ENCODE measurements at regions not wholly inside any gene's neighbourhood (a gene's known extent, or its start where the extent isn't known, plus 50 kb on each side); places are given as distances from the start of the nearest gene placed in this dataset.

- H3K36me3 Mint-ChIP-seq, result no peaks in the 10 kb centered on the region
- no peaks in the 10 kb centered on the region for H3K4me1 Mint-ChIP-seq
- DNase-seq (no peak), ATAC-seq (ENCODE audit: low read depth in 2 of 2) (no peak)
- H3K27me3 Mint-ChIP-seq, result no peaks in the 10 kb centered on the region
- H3K4me3 Mint-ChIP-seq, result no peak overlapping the region
- no peak overlapping the region for H3K27ac Mint-ChIP-seq
- peaks cover 0 to 3% (median 0%) of the 10 kb centered on the region in 7 donors for H3K9me3 Mint-ChIP-seq
Measured at GRCh38 chr2:155663265-155663664, 669.3 kb downstream of the NR4A2 start.

- Mint-ChIP-seq H3K9me3 (peaks cover 0 to 3% (median 0%) of the 10 kb centered on the region in 7 donors), H3K27ac (no peak overlapping the region), H3K4me1 (no peaks in the 10 kb centered on the region), H3K27me3 (no peaks in the 10 kb centered on the region), H3K36me3 (no peaks in the 10 kb centered on the region), H3K4me3 (no peak overlapping the region)
- ATAC-seq (ENCODE audit: low read depth in 2 of 2), result no peak
- no peak for DNase-seq
Measured at GRCh38 chr2:155662224-155662623, 670.3 kb downstream of the NR4A2 start.

- ATAC-seq (ENCODE audit: low read depth in 2 of 2), result no peak
- no peaks in the 10 kb centered on the region for H3K4me1 Mint-ChIP-seq
- H3K9me3 Mint-ChIP-seq, result peaks cover 0 to 1% (median 0%) of the 10 kb centered on the region in 7 donors
- H3K36me3 Mint-ChIP-seq, result no peaks in the 10 kb centered on the region
- H3K27me3 Mint-ChIP-seq, result no peaks in the 10 kb centered on the region
- DNase-seq, result no peak
- H3K27ac Mint-ChIP-seq, result no peak overlapping the region
- no peak overlapping the region for H3K4me3 Mint-ChIP-seq
Measured at GRCh38 chr2:155653176-155653575, 679.3 kb downstream of the NR4A2 start.

GRCh38 chr2:155651851-155652250, 680.7 kb downstream of the NR4A2 start:
- ATAC-seq (ENCODE audit: low read depth in 2 of 2) (no peak), DNase-seq (no peak)
- Mint-ChIP-seq H3K4me1 (no peaks in the 10 kb centered on the region), H3K27me3 (no peaks in the 10 kb centered on the region), H3K9me3 (peaks cover 0 to 3% (median 0%) of the 10 kb centered on the region in 7 donors), H3K27ac (no peak overlapping the region), H3K4me3 (no peak overlapping the region), H3K36me3 (no peaks in the 10 kb centered on the region)

GRCh38 chr2:155645791-155646190, 686.7 kb downstream of the NR4A2 start:
- Mint-ChIP-seq H3K4me3 (no peak overlapping the region), H3K36me3 (no peaks in the 10 kb centered on the region), H3K4me1 (no peaks in the 10 kb centered on the region), H3K9me3 (peaks cover 0 to 5% (median 0%) of the 10 kb centered on the region in 7 donors), H3K27ac (no peak overlapping the region), H3K27me3 (no peaks in the 10 kb centered on the region)
- ATAC-seq (ENCODE audit: low read depth in 2 of 2), result no peak
- no peak for DNase-seq

GRCh38 chr2:155643056-155643775, 689.3 kb downstream of the NR4A2 start:
- Mint-ChIP-seq H3K4me1 (no peaks in the 10 kb centered on the region), H3K27ac (no peak overlapping the region), H3K36me3 (no peaks in the 10 kb centered on the region), H3K4me3 (no peak overlapping the region), H3K27me3 (no peaks in the 10 kb centered on the region), H3K9me3 (peaks cover 0 to 5% (median 0%) of the 10 kb centered on the region in 7 donors)
- ATAC-seq (ENCODE audit: low read depth in 2 of 2) (no peak), DNase-seq (no peak)

GRCh38 chr2:155633887-155634570, 698.5 kb downstream of the NR4A2 start:
- no peak overlapping the region for H3K4me3 Mint-ChIP-seq
- no peaks in the 10 kb centered on the region for H3K27me3 Mint-ChIP-seq
- H3K4me1 Mint-ChIP-seq, result no peaks in the 10 kb centered on the region
- peaks cover 0 to 1% (median 0%) of the 10 kb centered on the region in 7 donors for H3K9me3 Mint-ChIP-seq
- DNase-seq, result no peak
- no peak for ATAC-seq (ENCODE audit: low read depth in 2 of 2)
- no peak overlapping the region for H3K27ac Mint-ChIP-seq
- H3K36me3 Mint-ChIP-seq, result no peaks in the 10 kb centered on the region

- Mint-ChIP-seq H3K27ac (no peak overlapping the region), H3K4me1 (no peaks in the 10 kb centered on the region)
Measured at GRCh38 chr2:155633060-155633839, 699.3 kb downstream of the NR4A2 start.

GRCh38 chr2:155630760-155631159, 701.8 kb downstream of the NR4A2 start:
- no peaks in the 10 kb centered on the region for H3K4me1 Mint-ChIP-seq
- peaks cover 0 to 6% (median 0%) of the 10 kb centered on the region in 7 donors for H3K9me3 Mint-ChIP-seq
- H3K36me3 Mint-ChIP-seq, result no peaks in the 10 kb centered on the region
- no peak for DNase-seq
- no peak for ATAC-seq (ENCODE audit: low read depth in 2 of 2)
- no peak overlapping the region for H3K4me3 Mint-ChIP-seq
- H3K27ac Mint-ChIP-seq, result no peak overlapping the region
- H3K27me3 Mint-ChIP-seq, result no peaks in the 10 kb centered on the region

More at GRCh38 chr2:155633060-155633839, 699.3 kb downstream of the NR4A2 start:
- H3K27me3 Mint-ChIP-seq, result no peaks in the 10 kb centered on the region
- DNase-seq (no peak), ATAC-seq (ENCODE audit: low read depth in 2 of 2) (no peak)
- H3K36me3 Mint-ChIP-seq, result no peaks in the 10 kb centered on the region
- H3K4me3 Mint-ChIP-seq, result no peak overlapping the region
- H3K9me3 Mint-ChIP-seq, result peaks cover 0 to 3% (median 0%) of the 10 kb centered on the region in 7 donors

GRCh38 chr2:155622443-155622842, 710.1 kb downstream of the NR4A2 start:
- peaks cover 0 to 2% (median 0%) of the 10 kb centered on the region in 7 donors for H3K9me3 Mint-ChIP-seq
- no peaks in the 10 kb centered on the region for H3K36me3 Mint-ChIP-seq
- no peak overlapping the region for H3K4me3 Mint-ChIP-seq
- ATAC-seq (ENCODE audit: low read depth in 2 of 2), result no peak
- H3K27ac Mint-ChIP-seq, result no peak overlapping the region
- H3K4me1 Mint-ChIP-seq, result no peaks in the 10 kb centered on the region
- DNase-seq, result no peak
- no peaks in the 10 kb centered on the region for H3K27me3 Mint-ChIP-seq

- ATAC-seq (ENCODE audit: low read depth in 2 of 2), result no peak
- no peaks in the 10 kb centered on the region for H3K36me3 Mint-ChIP-seq
- no peak overlapping the region for H3K27ac Mint-ChIP-seq
- no peak overlapping the region for H3K4me3 Mint-ChIP-seq
- H3K27me3 Mint-ChIP-seq, result no peaks in the 10 kb centered on the region
- H3K4me1 Mint-ChIP-seq, result no peaks in the 10 kb centered on the region
- peaks cover 0 to 13% (median 4%) of the 10 kb centered on the region in 7 donors for H3K9me3 Mint-ChIP-seq
- DNase-seq, result no peak
Measured at GRCh38 chr2:155600914-155601760, 731.4 kb downstream of the NR4A2 start.

- DNase-seq (no peak), ATAC-seq (ENCODE audit: low read depth in 2 of 2) (no peak)
- H3K36me3 Mint-ChIP-seq, result no peaks in the 10 kb centered on the region
- peaks cover 0 to 13% (median 4%) of the 10 kb centered on the region in 7 donors for H3K9me3 Mint-ChIP-seq
- no peaks in the 10 kb centered on the region for H3K4me1 Mint-ChIP-seq
- H3K27me3 Mint-ChIP-seq, result no peaks in the 10 kb centered on the region
- H3K27ac Mint-ChIP-seq, result no peak overlapping the region
- H3K4me3 Mint-ChIP-seq, result no peak overlapping the region
Measured at GRCh38 chr2:155600296-155600695, 732.2 kb downstream of the NR4A2 start.

- peaks cover 0 to 13% (median 4%) of the 10 kb centered on the region in 7 donors for H3K9me3 Mint-ChIP-seq
- H3K27ac Mint-ChIP-seq, result no peak overlapping the region
- ATAC-seq (ENCODE audit: low read depth in 2 of 2) (no peak), DNase-seq (no peak)
- no peak overlapping the region for H3K4me3 Mint-ChIP-seq
- H3K27me3 Mint-ChIP-seq, result no peaks in the 10 kb centered on the region
- H3K4me1 Mint-ChIP-seq, result no peaks in the 10 kb centered on the region
- H3K36me3 Mint-ChIP-seq, result no peaks in the 10 kb centered on the region
Measured at GRCh38 chr2:155599834-155600233, 732.7 kb downstream of the NR4A2 start.

Data from naive B cell (primary cell).